ENCODE measurements at regions not wholly inside any gene's neighbourhood (a gene's known extent, or its start where the extent isn't known, plus 50 kb on each side); places are given as distances from the start of the nearest gene placed in this dataset.

DNA sequence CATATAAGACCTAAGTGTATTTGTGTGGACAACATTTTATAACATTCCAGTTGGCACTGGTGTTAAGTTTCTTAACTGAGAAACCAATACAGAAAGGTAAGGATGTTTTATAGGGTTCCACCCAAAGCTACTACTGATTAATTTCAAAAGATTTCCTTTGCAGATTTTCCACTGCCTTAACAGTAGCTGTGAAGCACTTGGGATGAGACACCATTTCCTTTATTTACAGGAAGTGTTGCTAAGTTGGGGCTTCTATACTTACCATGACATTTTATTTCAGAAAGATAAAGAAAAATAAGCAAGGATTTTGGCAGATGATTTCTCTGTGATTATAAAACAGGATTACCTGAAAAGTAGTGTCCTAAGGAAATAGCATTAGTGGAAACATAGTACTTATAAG, 234.3 kb downstream of the CALCRL start:
- no peaks in the 10 kb centered on the region for H3K79me2 ChIP-seq (ENCODE audit: insufficient read depth, low read length)
- H3K4me1 ChIP-seq (ENCODE audit: control insufficient read depth in 1 of 2, insufficient read depth in 2 of 2, low read length in 2 of 2), result no peaks in the 10 kb centered on the region
- Mint-ChIP-seq H3K4me3 (no peak overlapping the region), H3K4me1 (no peaks in the 10 kb centered on the region), H3K27ac (no peak overlapping the region), H3K27me3 (ENCODE audit: low read depth in 3 of 3) (no peaks in the 10 kb centered on the region), H3K9me3 (peaks cover 1 to 13% (median 9%) of the 10 kb centered on the region in 7 donors), H3K36me3 (no peaks in the 10 kb centered on the region)
- H3K27me3 ChIP-seq (ENCODE audit: control insufficient read depth in 2 of 2, insufficient read depth in 2 of 2, low read length in 2 of 2), result no peaks in the 10 kb centered on the region
- H4K20me1 ChIP-seq (ENCODE audit: insufficient read depth, low read length), result no peaks in the 10 kb centered on the region
- H3K27ac ChIP-seq (ENCODE audit: low read depth in 1 of 2, low read length in 2 of 2), result no peak overlapping the region
- H3K9me3 ChIP-seq (replicated peaks in 1 of 2; ENCODE audit: control insufficient read depth in 1 of 2, insufficient read depth in 1 of 2, low read length in 2 of 2), result peaks cover 0 to 2% of the 10 kb centered on the region in 2 donors
- TF ChIP-seq, protein P1, sequence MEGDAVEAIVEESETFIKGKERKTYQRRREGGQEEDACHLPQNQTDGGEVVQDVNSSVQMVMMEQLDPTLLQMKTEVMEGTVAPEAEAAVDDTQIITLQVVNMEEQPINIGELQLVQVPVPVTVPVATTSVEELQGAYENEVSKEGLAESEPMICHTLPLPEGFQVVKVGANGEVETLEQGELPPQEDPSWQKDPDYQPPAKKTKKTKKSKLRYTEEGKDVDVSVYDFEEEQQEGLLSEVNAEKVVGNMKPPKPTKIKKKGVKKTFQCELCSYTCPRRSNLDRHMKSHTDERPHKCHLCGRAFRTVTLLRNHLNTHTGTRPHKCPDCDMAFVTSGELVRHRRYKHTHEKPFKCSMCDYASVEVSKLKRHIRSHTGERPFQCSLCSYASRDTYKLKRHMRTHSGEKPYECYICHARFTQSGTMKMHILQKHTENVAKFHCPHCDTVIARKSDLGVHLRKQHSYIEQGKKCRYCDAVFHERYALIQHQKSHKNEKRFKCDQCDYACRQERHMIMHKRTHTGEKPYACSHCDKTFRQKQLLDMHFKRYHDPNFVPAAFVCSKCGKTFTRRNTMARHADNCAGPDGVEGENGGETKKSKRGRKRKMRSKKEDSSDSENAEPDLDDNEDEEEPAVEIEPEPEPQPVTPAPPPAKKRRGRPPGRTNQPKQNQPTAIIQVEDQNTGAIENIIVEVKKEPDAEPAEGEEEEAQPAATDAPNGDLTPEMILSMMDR (IDR thresholded peaks at IDR 0.05), result no peak
- no peaks in the 10 kb centered on the region for H3K36me3 ChIP-seq (replicated peaks in 1 of 2; ENCODE audit: control insufficient read depth in 1 of 2, insufficient read depth in 2 of 2, low read length in 2 of 2)
- H2AFZ ChIP-seq (ENCODE audit: insufficient read depth, low read depth, low read length, poor library complexity, severe bottlenecking), result no peak overlapping the region
- no peak overlapping the region for H3K4me2 ChIP-seq (replicated peaks; ENCODE audit: extremely low read depth, low read length, poor library complexity, severe bottlenecking)
- DNase-seq, result no peak
- H3K9ac ChIP-seq (ENCODE audit: insufficient read depth, low read length, poor library complexity, severe bottlenecking), result no peak overlapping the region
- intact Hi-C loops (cut with micrococcal nuclease), result no loop called here
- H3K4me3 ChIP-seq (replicated peaks in 1 of 3; ENCODE audit: low read depth in 2 of 3, low read length in 3 of 3), result no peak overlapping the region

DNA sequence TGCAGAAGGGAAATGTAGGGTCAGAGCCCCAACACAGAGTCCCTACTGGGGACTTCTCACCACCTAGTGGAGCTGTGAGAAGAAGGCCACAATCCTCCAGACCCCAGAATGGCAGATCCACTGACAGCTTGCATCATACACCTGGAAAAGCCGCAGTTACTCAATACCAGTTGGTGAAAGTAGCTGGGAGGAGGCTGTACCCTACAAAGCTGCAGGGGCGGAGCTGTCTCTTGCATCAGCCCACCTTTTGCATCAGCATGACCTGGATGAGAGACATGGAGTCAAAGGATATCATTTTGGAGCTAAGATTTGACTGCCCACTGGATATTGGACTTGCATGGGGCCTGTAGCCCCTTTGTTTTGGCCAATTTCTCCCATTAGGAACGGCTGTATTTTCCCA, 237.3 kb downstream of the CALCRL start:
- intact Hi-C loops (cut with micrococcal nuclease), result no loop called here
- Mint-ChIP-seq H3K4me3 (no peak overlapping the region), H3K27ac (no peak overlapping the region), H3K27me3 (ENCODE audit: low read depth in 3 of 3) (no peaks in the 10 kb centered on the region), H3K36me3 (no peaks in the 10 kb centered on the region), H3K4me1 (no peaks in the 10 kb centered on the region), H3K9me3 (peaks cover 3 to 18% (median 5%) of the 10 kb centered on the region in 7 donors)
- Histone ChIP-seq H3K4me3 (replicated peaks in 1 of 3; ENCODE audit: low read depth in 2 of 3, low read length in 3 of 3) (no peak overlapping the region), H3K4me2 (replicated peaks; ENCODE audit: extremely low read depth, low read length, poor library complexity, severe bottlenecking) (no peak overlapping the region), H2AFZ (ENCODE audit: insufficient read depth, low read depth, low read length, poor library complexity, severe bottlenecking) (no peak overlapping the region), H3K79me2 (ENCODE audit: insufficient read depth, low read length) (no peaks in the 10 kb centered on the region), H3K27me3 (ENCODE audit: control insufficient read depth in 2 of 2, insufficient read depth in 2 of 2, low read length in 2 of 2) (no peaks in the 10 kb centered on the region), H3K27ac (ENCODE audit: low read depth in 1 of 2, low read length in 2 of 2) (no peak overlapping the region), H3K4me1 (ENCODE audit: control insufficient read depth in 1 of 2, insufficient read depth in 2 of 2, low read length in 2 of 2) (no peaks in the 10 kb centered on the region), H3K9ac (ENCODE audit: insufficient read depth, low read length, poor library complexity, severe bottlenecking) (no peak overlapping the region), H3K9me3 (replicated peaks in 1 of 2; ENCODE audit: control insufficient read depth in 1 of 2, insufficient read depth in 1 of 2, low read length in 2 of 2) (peaks cover 0 to 6% of the 10 kb centered on the region in 2 donors), H4K20me1 (ENCODE audit: insufficient read depth, low read length) (no peaks in the 10 kb centered on the region), H3K36me3 (replicated peaks in 1 of 2; ENCODE audit: control insufficient read depth in 1 of 2, insufficient read depth in 2 of 2, low read length in 2 of 2) (no peaks in the 10 kb centered on the region)
- WGBS (ENCODE audit: insufficient coverage), result 83% methylated on average over 3 of the region's 3 CpGs
- no peak for DNase-seq
- TF ChIP-seq, protein P1 (IDR thresholded peaks at IDR 0.05), result no peak
